GM23338 (cell line): ENCODE measurements at regions not wholly inside any gene's neighbourhood (a gene's known extent, or its start where the extent isn't known, plus 50 kb on each side); places are given as distances from the start of the nearest gene placed in this dataset.

Source experiments
- EZH2 ChIP-seq: fragments of 200-600 bp; sonication (generic); IDR thresholded peaks from one replicate; pipeline ENCODE4 v1.8.0; 2017; ENCODE audit warnings: antibody characterized with exemption, mild to moderate bottlenecking, low read depth; ENCODE audit not compliant: unreplicated experiment
- TF ChIP-seq, protein P1 (sequence below), 2 experiments: fragments of 200-600 bp in 1 of 2; sonication (generic) in 1 of 2; conservative IDR thresholded peaks; 2 replicates each; pipeline versions ENCODE4 v1.5.1 to v1.6.1; 2016 to 2017; ENCODE audit warnings: antibody characterized with exemption in 2 of 2, low read depth in 2 of 2, mild to moderate bottlenecking in 2 of 2, moderate library complexity in 1 of 2

DNA sequence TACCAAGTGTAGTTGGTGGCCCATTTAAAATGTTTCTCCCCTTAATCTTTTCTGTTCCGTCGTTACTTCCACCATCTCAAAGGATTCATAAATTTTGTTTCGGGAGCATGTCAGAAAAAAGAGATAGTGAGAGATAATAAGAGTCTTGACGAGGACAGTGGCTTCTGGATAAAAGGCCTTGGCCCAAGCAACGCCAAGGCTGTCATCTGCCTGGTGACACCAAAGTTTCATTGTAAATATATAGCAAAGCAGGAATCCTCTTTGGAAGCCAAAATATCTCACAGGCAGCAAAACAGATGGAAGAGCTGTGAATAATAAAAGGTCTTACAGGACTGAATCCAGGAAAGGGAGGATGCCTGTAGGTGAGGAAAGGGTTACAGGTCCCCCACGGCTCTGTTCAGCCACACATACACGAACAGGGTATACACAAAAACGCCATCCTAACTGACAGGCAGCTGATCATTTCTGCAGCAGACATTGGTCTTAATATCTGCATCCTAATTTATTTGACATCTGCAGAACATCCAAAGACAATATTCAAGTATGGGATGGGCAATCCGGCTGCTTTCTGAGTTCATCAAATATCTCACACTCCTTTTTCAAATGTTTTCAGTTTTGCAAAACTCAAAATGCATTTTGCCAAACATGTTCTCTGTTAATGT, 382.8 kb downstream of the OSR1 start:
- TF ChIP-seq, protein P1, sequence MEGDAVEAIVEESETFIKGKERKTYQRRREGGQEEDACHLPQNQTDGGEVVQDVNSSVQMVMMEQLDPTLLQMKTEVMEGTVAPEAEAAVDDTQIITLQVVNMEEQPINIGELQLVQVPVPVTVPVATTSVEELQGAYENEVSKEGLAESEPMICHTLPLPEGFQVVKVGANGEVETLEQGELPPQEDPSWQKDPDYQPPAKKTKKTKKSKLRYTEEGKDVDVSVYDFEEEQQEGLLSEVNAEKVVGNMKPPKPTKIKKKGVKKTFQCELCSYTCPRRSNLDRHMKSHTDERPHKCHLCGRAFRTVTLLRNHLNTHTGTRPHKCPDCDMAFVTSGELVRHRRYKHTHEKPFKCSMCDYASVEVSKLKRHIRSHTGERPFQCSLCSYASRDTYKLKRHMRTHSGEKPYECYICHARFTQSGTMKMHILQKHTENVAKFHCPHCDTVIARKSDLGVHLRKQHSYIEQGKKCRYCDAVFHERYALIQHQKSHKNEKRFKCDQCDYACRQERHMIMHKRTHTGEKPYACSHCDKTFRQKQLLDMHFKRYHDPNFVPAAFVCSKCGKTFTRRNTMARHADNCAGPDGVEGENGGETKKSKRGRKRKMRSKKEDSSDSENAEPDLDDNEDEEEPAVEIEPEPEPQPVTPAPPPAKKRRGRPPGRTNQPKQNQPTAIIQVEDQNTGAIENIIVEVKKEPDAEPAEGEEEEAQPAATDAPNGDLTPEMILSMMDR (conservative IDR thresholded peaks at IDR 0.05; ENCODE audit: low read depth in 2 of 2) = no peak
- TF ChIP-seq EZH2 = no peak
